ENCODE measurements at regions not wholly inside any gene's neighbourhood (a gene's known extent, or its start where the extent isn't known, plus 50 kb on each side); places are given as distances from the start of the nearest gene placed in this dataset.

- Histone ChIP-seq H3K4me3 (no peak overlapping the region), H3K4me1 (no peaks in the 10 kb centered on the region), H3K27me3 (no peaks in the 10 kb centered on the region), H3K9me3 (no peaks in the 10 kb centered on the region), H3K36me3 (no peaks in the 10 kb centered on the region), H3K27ac (no peak overlapping the region)
- TF ChIP-seq, protein P1, sequence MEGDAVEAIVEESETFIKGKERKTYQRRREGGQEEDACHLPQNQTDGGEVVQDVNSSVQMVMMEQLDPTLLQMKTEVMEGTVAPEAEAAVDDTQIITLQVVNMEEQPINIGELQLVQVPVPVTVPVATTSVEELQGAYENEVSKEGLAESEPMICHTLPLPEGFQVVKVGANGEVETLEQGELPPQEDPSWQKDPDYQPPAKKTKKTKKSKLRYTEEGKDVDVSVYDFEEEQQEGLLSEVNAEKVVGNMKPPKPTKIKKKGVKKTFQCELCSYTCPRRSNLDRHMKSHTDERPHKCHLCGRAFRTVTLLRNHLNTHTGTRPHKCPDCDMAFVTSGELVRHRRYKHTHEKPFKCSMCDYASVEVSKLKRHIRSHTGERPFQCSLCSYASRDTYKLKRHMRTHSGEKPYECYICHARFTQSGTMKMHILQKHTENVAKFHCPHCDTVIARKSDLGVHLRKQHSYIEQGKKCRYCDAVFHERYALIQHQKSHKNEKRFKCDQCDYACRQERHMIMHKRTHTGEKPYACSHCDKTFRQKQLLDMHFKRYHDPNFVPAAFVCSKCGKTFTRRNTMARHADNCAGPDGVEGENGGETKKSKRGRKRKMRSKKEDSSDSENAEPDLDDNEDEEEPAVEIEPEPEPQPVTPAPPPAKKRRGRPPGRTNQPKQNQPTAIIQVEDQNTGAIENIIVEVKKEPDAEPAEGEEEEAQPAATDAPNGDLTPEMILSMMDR (IDR thresholded peaks at IDR 0.05), result no peak
- 83% methylated on average over 8 of the region's 8 CpGs for WGBS, 2 donors
- DNase-seq, result no peak
- intact Hi-C loops (cut with DNase I), result no loop called here
- FAIRE-seq, result no peak
- no peak for ATAC-seq
Measured at GRCh38 chr16:48447428-48447827, 62.2 kb upstream of the SIAH1 start.

- no peak for FAIRE-seq
- Histone ChIP-seq H3K27ac (no peak overlapping the region), H3K4me3 (no peak overlapping the region), H3K36me3 (no peaks in the 10 kb centered on the region), H3K9me3 (no peaks in the 10 kb centered on the region), H3K27me3 (no peaks in the 10 kb centered on the region), H3K4me1 (no peaks in the 10 kb centered on the region)
- DNase-seq, result no peak
- TF ChIP-seq, protein P1 (IDR thresholded peaks at IDR 0.05), result no peak
- WGBS, 2 donors, result 69 to 71% methylated on average over 5 of the region's 5 CpGs
- intact Hi-C loops (cut with DNase I), result no loop called here
- ATAC-seq, result no peak
Measured at GRCh38 chr16:48446534-48446920, 61.3 kb upstream of the SIAH1 start.

- ATAC-seq (no peak), FAIRE-seq (no peak), DNase-seq (no peak)
- WGBS, 2 donors, result 76 to 88% methylated on average over 8 of the region's 8 CpGs
- intact Hi-C loops (cut with DNase I), result no loop called here
- H3K27ac ChIP-seq, result no peak overlapping the region
- H3K27me3 ChIP-seq, result no peaks in the 10 kb centered on the region
- H3K9me3 ChIP-seq, result no peaks in the 10 kb centered on the region
- H3K36me3 ChIP-seq, result no peaks in the 10 kb centered on the region
- TF ChIP-seq, protein P1 (IDR thresholded peaks at IDR 0.05), result no peak
- H3K4me1 ChIP-seq, result no peaks in the 10 kb centered on the region
- H3K4me3 ChIP-seq, result no peak overlapping the region
Measured at GRCh38 chr16:48445782-48446533, 60.7 kb upstream of the SIAH1 start.

DNA sequence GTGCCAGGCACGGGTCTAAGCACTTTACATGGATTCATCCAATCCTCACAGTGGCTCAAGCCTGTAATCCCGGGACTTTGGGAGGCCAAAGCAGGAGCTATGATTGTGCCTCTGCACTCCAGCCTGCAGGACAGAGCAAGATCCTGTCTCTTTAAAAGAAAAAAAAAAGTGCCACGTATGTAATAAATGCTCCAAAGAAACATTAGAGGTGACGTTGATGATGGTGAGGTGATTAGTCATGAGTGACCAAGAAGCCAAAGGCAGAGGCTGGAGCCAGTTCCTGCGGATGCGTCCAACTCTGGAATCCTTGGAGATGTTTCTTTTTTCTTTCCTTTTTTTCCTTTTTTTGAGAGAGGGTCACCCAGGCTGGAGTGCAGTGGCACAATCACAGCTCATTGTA lies 59.4 kb upstream of the SIAH1 start:
- TF ChIP-seq, protein P1 (IDR thresholded peaks at IDR 0.05), result no peak
- DNase-seq (no peak), ATAC-seq (peak in 3 of 4 donors; percentile 24 to 68 (median 59)), FAIRE-seq (no peak)
- 48 to 50% methylated on average over 6 of the region's 6 CpGs for WGBS, 2 donors
- no peaks in the 10 kb centered on the region for H3K27me3 ChIP-seq
- H3K4me1 ChIP-seq, result no peaks in the 10 kb centered on the region
- H3K36me3 ChIP-seq, result no peaks in the 10 kb centered on the region
- H3K9me3 ChIP-seq, result no peaks in the 10 kb centered on the region
- intact Hi-C loops (cut with DNase I), result no loop called here
- H3K27ac ChIP-seq, result peak overlapping the region in 2 of 4 donors; percentile 37 to 53
- H3K4me3 ChIP-seq, result no peak overlapping the region

GRCh38 chr16:48442379-48442778 lies 57.2 kb upstream of the SIAH1 start:
- intact Hi-C loops (cut with DNase I), result no loop called here

More at GRCh38 chr16:48442379-48442778, 57.2 kb upstream of the SIAH1 start:
- TF ChIP-seq, protein P1 (IDR thresholded peaks at IDR 0.05), result no peak
- no peaks in the 10 kb centered on the region for H3K36me3 ChIP-seq
- no peaks in the 10 kb centered on the region for H3K27me3 ChIP-seq
- no peak overlapping the region for H3K4me3 ChIP-seq
- FAIRE-seq (no peak), DNase-seq (no peak), ATAC-seq (no peak)
- no peak overlapping the region for H3K27ac ChIP-seq
- no peaks in the 10 kb centered on the region for H3K4me1 ChIP-seq
- no peaks in the 10 kb centered on the region for H3K9me3 ChIP-seq

Data from pancreas (tissue), 10 donors.